ENCODE measurements at regions not wholly inside any gene's neighbourhood (a gene's known extent, or its start where the extent isn't known, plus 50 kb on each side); places are given as distances from the start of the nearest gene placed in this dataset.

DNA sequence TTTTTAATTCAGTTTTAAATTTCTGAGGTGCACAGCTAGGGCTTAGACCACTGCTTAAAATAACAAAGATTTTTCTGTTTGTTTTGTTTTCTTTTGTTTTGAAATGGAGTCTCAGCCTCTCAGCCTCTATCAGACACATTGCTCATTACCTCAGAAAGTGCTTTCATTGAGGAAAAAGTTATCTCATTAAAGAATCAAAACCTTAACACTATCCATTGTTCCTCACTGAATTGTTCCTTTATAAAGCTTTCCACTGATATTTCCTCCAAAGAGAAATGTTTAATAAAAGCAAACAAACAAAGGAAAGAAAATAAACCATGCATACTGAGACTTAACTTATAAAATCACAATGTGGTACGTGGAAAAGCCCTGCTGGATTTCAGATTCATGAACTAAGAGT lies 63.8 kb downstream of the SIPA1L2 start:
- TF ChIP-seq, protein P1, sequence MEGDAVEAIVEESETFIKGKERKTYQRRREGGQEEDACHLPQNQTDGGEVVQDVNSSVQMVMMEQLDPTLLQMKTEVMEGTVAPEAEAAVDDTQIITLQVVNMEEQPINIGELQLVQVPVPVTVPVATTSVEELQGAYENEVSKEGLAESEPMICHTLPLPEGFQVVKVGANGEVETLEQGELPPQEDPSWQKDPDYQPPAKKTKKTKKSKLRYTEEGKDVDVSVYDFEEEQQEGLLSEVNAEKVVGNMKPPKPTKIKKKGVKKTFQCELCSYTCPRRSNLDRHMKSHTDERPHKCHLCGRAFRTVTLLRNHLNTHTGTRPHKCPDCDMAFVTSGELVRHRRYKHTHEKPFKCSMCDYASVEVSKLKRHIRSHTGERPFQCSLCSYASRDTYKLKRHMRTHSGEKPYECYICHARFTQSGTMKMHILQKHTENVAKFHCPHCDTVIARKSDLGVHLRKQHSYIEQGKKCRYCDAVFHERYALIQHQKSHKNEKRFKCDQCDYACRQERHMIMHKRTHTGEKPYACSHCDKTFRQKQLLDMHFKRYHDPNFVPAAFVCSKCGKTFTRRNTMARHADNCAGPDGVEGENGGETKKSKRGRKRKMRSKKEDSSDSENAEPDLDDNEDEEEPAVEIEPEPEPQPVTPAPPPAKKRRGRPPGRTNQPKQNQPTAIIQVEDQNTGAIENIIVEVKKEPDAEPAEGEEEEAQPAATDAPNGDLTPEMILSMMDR (IDR thresholded peaks at IDR 0.05; ENCODE audit: poor library complexity, severe bottlenecking), result no peak
- TF ChIP-seq SMC3 (conservative IDR thresholded peaks at IDR 0.05; ENCODE audit: poor library complexity) (no peak), RAD21 (conservative IDR thresholded peaks at IDR 0.05) (no peak), EZH2 (IDR thresholded peaks at IDR 0.05; ENCODE audit: borderline replicate concordance, insufficient read depth, low read length, poor library complexity, severe bottlenecking) (no peak)
